ENCODE measurements at regions not wholly inside any gene's neighbourhood (a gene's known extent, or its start where the extent isn't known, plus 50 kb on each side); places are given as distances from the start of the nearest gene placed in this dataset.

- H3K4me3 ChIP-seq = no peak overlapping the region
Measured at GRCh38 chr3:191944835-191945234, 483.9 kb downstream of the PYDC2 start.

GRCh38 chr3:191952186-191952585, 491.2 kb downstream of the PYDC2 start:
- peaks cover 2% of the 10 kb centered on the region for H3K27me3 ChIP-seq
- no peaks in the 10 kb centered on the region for H3K36me3 ChIP-seq
- intact Hi-C loops (cut with DNase I) = no loop called here
- no peak overlapping the region for H3K4me3 ChIP-seq
- no peak for DNase-seq
- H3K27ac ChIP-seq = no peak overlapping the region
- TF ChIP-seq POLR2A (IDR thresholded peaks at IDR 0.05) (no peak), EP300 (IDR thresholded peaks at IDR 0.05) (no peak)
- TF ChIP-seq, protein P1, sequence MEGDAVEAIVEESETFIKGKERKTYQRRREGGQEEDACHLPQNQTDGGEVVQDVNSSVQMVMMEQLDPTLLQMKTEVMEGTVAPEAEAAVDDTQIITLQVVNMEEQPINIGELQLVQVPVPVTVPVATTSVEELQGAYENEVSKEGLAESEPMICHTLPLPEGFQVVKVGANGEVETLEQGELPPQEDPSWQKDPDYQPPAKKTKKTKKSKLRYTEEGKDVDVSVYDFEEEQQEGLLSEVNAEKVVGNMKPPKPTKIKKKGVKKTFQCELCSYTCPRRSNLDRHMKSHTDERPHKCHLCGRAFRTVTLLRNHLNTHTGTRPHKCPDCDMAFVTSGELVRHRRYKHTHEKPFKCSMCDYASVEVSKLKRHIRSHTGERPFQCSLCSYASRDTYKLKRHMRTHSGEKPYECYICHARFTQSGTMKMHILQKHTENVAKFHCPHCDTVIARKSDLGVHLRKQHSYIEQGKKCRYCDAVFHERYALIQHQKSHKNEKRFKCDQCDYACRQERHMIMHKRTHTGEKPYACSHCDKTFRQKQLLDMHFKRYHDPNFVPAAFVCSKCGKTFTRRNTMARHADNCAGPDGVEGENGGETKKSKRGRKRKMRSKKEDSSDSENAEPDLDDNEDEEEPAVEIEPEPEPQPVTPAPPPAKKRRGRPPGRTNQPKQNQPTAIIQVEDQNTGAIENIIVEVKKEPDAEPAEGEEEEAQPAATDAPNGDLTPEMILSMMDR (IDR thresholded peaks at IDR 0.05) = no peak
- no peaks in the 10 kb centered on the region for H3K9me3 ChIP-seq
- H3K4me1 ChIP-seq (ENCODE audit: insufficient read depth) = no peaks in the 10 kb centered on the region
- WGBS, 3 donors = 93 to 97% (median 95%) methylated on average over 14 of the region's 14 CpGs

More at GRCh38 chr3:191944835-191945234, 483.9 kb downstream of the PYDC2 start:
- TF ChIP-seq POLR2A (IDR thresholded peaks at IDR 0.05) (no peak), EP300 (IDR thresholded peaks at IDR 0.05) (no peak)
- TF ChIP-seq, protein P1 (IDR thresholded peaks at IDR 0.05) = no peak
- Histone ChIP-seq H3K9me3 (no peaks in the 10 kb centered on the region), H3K4me1 (ENCODE audit: insufficient read depth) (no peaks in the 10 kb centered on the region), H3K27me3 (no peaks in the 10 kb centered on the region), H3K36me3 (no peaks in the 10 kb centered on the region), H3K27ac (no peak overlapping the region)
- 90 to 93% (median 91%) methylated on average over 3 of the region's 3 CpGs for WGBS, 3 donors
- intact Hi-C loops (cut with DNase I) = no loop called here
- DNase-seq = no peak

- H3K4me1 ChIP-seq (ENCODE audit: insufficient read depth) = no peaks in the 10 kb centered on the region
- DNase-seq = no peak
- WGBS, 3 donors = 93 to 97% (median 96%) methylated on average over 20 to 21 of the region's 21 CpGs
- H3K27ac ChIP-seq = no peak overlapping the region
- no peaks in the 10 kb centered on the region for H3K36me3 ChIP-seq
- no peak overlapping the region for H3K4me3 ChIP-seq
- H3K27me3 ChIP-seq = peaks cover 2% of the 10 kb centered on the region
- H3K9me3 ChIP-seq = no peaks in the 10 kb centered on the region
- intact Hi-C loops (cut with DNase I) = no loop called here
- TF ChIP-seq, protein P1 (IDR thresholded peaks at IDR 0.05) = no peak
- no peak for TF ChIP-seq POLR2A (IDR thresholded peaks at IDR 0.05)
Measured at GRCh38 chr3:191952609-191953008, 491.6 kb downstream of the PYDC2 start.

- 85 to 91% (median 86%) methylated on average over 3 of the region's 3 CpGs for WGBS, 3 donors
- DNase-seq = no peak
Measured at GRCh38 chr3:191958980-191959671, 498.2 kb downstream of the PYDC2 start.

More at GRCh38 chr3:191958980-191959671, 498.2 kb downstream of the PYDC2 start:
- H3K4me1 ChIP-seq (ENCODE audit: insufficient read depth) = peaks cover 5% of the 10 kb centered on the region
- H3K27me3 ChIP-seq = no peaks in the 10 kb centered on the region
- intact Hi-C loops (cut with DNase I) = no loop called here
- H3K27ac ChIP-seq = no peak overlapping the region
- H3K4me3 ChIP-seq = no peak overlapping the region
- TF ChIP-seq, protein P1 (IDR thresholded peaks at IDR 0.05) = no peak
- TF ChIP-seq EP300 (IDR thresholded peaks at IDR 0.05) (no peak), POLR2A (IDR thresholded peaks at IDR 0.05) (no peak)
- no peaks in the 10 kb centered on the region for H3K36me3 ChIP-seq
- H3K9me3 ChIP-seq = no peaks in the 10 kb centered on the region

Data from ovary (tissue), 7 donors.